Hepatocyte (in vitro differentiated cells): ENCODE measurements at regions not wholly inside any gene's neighbourhood (a gene's known extent, or its start where the extent isn't known, plus 50 kb on each side); places are given as distances from the start of the nearest gene placed in this dataset.

Experiments used
- DNase-seq: peaks from one replicate; pipeline ENCODE4 v3.0.0-alpha.2; 2016; ENCODE audit warnings: low spot score
- H2AFZ ChIP-seq: fragments of 200-600 bp; sonication (generic); 2 replicates; pipeline ENCODE4 v1.6.0; 2016; ENCODE audit warnings: antibody characterized with exemption, mild to moderate bottlenecking
- H3K27ac ChIP-seq: fragments of 200-600 bp; sonication (generic); 2 replicates; pipeline ENCODE4 v1.5.1; 2016; ENCODE audit warnings: mild to moderate bottlenecking
- H3K27me3 ChIP-seq: fragments of 200-600 bp; sonication (generic); 2 replicates; pipeline ENCODE4 v1.6.1; 2016
- H3K36me3 ChIP-seq: fragments of 200-600 bp; sonication (generic); replicated peaks from 2 replicates; pipeline ENCODE4 v1.5.1; 2016; ENCODE audit warnings: low read depth; ENCODE audit not compliant: insufficient read depth
- H3K4me1 ChIP-seq: fragments of 200-600 bp; sonication (generic); 2 replicates; pipeline ENCODE4 v1.5.1; 2016; ENCODE audit warnings: mild to moderate bottlenecking, moderate library complexity; ENCODE audit not compliant: insufficient read depth
- H3K4me2 ChIP-seq: fragments of 200-600 bp; sonication (generic); 2 replicates; pipeline ENCODE4 v1.6.0; 2016
- H3K4me3 ChIP-seq: fragments of 200-600 bp; sonication (generic); 2 replicates; pipeline ENCODE4 v1.5.1; 2016; ENCODE audit warnings: mild to moderate bottlenecking
- H3K79me2 ChIP-seq: fragments of 200-600 bp; sonication (generic); 2 replicates; pipeline ENCODE4 v1.6.0; 2017; ENCODE audit warnings: mild to moderate bottlenecking
- H3K9me2 ChIP-seq: fragments of 200-600 bp; sonication (generic); replicated peaks from 2 replicates; pipeline ENCODE4 v1.6.0; 2017; ENCODE audit warnings: mild to moderate bottlenecking; ENCODE audit not compliant: insufficient read depth
- H3K9me3 ChIP-seq: fragments of 200-600 bp; sonication (generic); 2 replicates; pipeline ENCODE4 v1.5.1; 2016; ENCODE audit warnings: low read depth, mild to moderate bottlenecking
- H4K20me1 ChIP-seq: fragments of 200-600 bp; sonication (generic); 2 replicates; pipeline ENCODE4 v1.6.0; 2016; ENCODE audit warnings: mild to moderate bottlenecking; ENCODE audit not compliant: insufficient read depth, poor library complexity, severe bottlenecking
- EZH2 ChIP-seq: fragments of 200-600 bp; sonication (generic); IDR thresholded peaks from 2 replicates; pipeline ENCODE4 v1.6.1; 2016; ENCODE audit warnings: antibody characterized with exemption, mild to moderate bottlenecking, borderline replicate concordance
- EZH2phosphoT487 ChIP-seq: fragments of 200-600 bp; sonication (generic); IDR thresholded peaks from one replicate; pipeline ENCODE4 v1.6.1; 2018; ENCODE audit warnings: antibody characterized with exemption, mild to moderate bottlenecking, low read depth, moderate library complexity; ENCODE audit not compliant: unreplicated experiment, severe bottlenecking
- WGBS: methylation state at CpG from one replicate; pipeline ENCODE4 v1.1.6; 2016; ENCODE audit warnings: low lambda C conversion rate; ENCODE audit errors: missing lambda C conversion rate; 5-methylcytosine and 5-hydroxymethylcytosine counted together
- TF ChIP-seq, protein P1 (sequence below): fragments of 200-600 bp; sonication (generic); IDR thresholded peaks from 2 replicates; pipeline ENCODE4 v1.5.1; 2016; ENCODE audit warnings: antibody characterized with exemption, mild to moderate bottlenecking; ENCODE audit not compliant: poor library complexity

DNA sequence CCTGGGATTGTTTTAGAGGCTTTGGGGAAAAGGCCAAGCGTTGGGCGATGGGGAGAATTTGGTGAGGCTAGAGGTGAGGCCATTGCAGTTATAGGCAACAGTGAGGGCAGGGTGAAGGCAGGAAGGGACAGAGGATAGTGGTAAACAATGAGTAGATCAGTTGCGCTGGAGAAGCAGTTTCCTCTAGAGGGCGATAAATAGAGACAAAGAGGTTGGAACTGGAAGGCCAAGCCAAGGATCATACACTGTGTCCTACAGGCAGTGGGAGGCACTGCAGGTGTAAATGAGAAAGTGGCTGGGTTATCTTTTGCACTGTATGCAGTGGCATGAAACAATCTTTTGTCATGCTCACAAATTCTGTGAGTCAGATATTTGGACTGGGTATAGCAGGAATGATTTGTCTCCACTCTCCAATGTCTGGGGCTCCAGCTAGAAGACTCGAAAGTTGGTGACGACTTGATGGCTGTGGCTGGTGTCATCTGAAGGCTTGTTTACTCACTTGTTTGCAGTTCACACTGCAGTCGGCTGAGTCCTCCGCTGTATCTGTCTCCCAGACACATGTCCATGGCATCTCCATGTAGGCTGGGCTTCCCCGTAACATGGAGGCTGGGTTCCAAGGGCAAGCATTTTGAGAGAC is 82.1 kb downstream of the TNP1 start:
- TF ChIP-seq, protein P1, sequence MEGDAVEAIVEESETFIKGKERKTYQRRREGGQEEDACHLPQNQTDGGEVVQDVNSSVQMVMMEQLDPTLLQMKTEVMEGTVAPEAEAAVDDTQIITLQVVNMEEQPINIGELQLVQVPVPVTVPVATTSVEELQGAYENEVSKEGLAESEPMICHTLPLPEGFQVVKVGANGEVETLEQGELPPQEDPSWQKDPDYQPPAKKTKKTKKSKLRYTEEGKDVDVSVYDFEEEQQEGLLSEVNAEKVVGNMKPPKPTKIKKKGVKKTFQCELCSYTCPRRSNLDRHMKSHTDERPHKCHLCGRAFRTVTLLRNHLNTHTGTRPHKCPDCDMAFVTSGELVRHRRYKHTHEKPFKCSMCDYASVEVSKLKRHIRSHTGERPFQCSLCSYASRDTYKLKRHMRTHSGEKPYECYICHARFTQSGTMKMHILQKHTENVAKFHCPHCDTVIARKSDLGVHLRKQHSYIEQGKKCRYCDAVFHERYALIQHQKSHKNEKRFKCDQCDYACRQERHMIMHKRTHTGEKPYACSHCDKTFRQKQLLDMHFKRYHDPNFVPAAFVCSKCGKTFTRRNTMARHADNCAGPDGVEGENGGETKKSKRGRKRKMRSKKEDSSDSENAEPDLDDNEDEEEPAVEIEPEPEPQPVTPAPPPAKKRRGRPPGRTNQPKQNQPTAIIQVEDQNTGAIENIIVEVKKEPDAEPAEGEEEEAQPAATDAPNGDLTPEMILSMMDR = peak; percentile 49
- TF ChIP-seq EZH2phosphoT487 = no peak
- Histone ChIP-seq H3K36me3 (no peaks in the 10 kb centered on the region), H3K27me3 (no peaks in the 10 kb centered on the region), H2AFZ (no peak overlapping the region), H3K4me2 (no peak overlapping the region), H4K20me1 (no peaks in the 10 kb centered on the region), H3K4me1 (peaks cover 4% of the 10 kb centered on the region), H3K9me2 (no peaks in the 10 kb centered on the region), H3K9me3 (no peaks in the 10 kb centered on the region), H3K27ac (no peak overlapping the region), H3K4me3 (no peak overlapping the region), H3K79me2 (no peaks in the 10 kb centered on the region)
- peak; percentile 73 for DNase-seq
- 77% methylated on average over 9 of the region's 9 CpGs for WGBS

DNA sequence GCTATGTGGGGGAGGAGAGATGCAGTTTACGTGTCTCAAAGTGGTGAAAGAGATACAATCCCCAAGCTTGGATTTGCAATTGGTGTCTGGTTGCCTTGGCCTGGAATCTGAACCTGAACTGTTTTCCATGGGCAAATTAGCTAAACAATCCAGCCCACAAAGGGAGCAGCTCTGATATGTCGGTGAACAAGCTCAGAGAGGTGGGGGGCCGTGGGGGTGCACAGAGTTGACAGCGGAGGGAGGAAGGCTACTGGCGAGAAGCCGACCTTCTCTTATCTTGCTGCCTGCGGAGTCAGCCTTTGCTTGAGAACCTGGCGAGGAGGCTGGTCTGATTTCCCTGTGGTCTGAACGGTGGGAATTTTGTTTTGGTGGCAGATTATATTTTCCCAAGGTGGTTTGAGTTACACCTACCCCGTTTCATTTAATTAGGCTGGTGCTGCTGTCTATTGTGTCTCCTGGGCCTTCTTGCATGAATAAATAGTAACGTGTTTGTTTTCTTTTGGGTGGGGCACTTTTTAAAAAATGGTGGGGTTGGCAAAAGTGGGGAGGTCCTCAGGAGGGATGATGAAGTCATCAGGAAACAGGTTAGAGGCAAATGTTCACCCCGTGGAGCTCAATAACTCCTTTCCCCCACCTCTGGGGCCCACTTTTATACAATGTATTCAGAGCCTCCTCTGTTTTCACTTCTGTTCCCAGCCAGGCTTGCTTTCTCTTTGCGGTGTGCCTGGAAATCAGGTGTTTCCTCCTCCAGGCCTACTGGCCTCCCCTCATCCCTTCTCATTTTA is 80.9 kb upstream of the IGFBP5 start:
- no peaks in the 10 kb centered on the region for H3K9me2 ChIP-seq
- no peak for DNase-seq
- no peaks in the 10 kb centered on the region for H3K4me1 ChIP-seq
- no peaks in the 10 kb centered on the region for H3K79me2 ChIP-seq
- no peak for TF ChIP-seq EZH2
- peak overlapping the region; percentile 26 for H3K27ac ChIP-seq
- H4K20me1 ChIP-seq = no peaks in the 10 kb centered on the region
- H2AFZ ChIP-seq = no peak overlapping the region
- H3K36me3 ChIP-seq = no peaks in the 10 kb centered on the region
- H3K9me3 ChIP-seq = no peaks in the 10 kb centered on the region
- 65% methylated on average over 13 of the region's 13 CpGs for WGBS
- no peak overlapping the region for H3K4me3 ChIP-seq
- no peak overlapping the region for H3K4me2 ChIP-seq
- H3K27me3 ChIP-seq = no peaks in the 10 kb centered on the region

DNA sequence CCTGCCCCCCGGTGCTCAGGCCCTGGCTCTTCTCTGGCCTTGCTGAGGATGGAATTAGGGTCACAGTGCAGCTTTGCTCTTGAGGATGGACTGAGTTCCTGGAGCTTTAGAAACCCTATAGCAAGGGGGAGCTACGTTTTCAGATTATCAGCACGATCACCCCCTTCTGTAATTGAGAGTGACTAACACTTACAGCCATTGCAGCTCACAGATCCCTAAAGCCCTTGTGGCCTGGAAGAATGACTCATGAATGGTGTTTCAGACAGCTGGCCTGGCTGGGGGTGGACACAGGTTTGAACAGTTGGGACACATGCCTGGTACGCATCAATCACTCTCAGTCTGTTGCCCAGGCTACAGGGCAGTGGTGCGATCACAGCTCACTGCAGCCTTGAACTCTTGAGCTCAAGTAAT is 79.7 kb upstream of the IGFBP5 start:
- TF ChIP-seq, protein P1 = no peak
- TF ChIP-seq EZH2 (no peak), EZH2phosphoT487 (no peak)
- peak; percentile 77 for DNase-seq
- Histone ChIP-seq H3K36me3 (no peaks in the 10 kb centered on the region), H2AFZ (no peak overlapping the region), H3K4me3 (no peak overlapping the region), H3K4me1 (no peaks in the 10 kb centered on the region), H3K9me2 (no peaks in the 10 kb centered on the region), H3K4me2 (no peak overlapping the region), H3K27me3 (no peaks in the 10 kb centered on the region), H4K20me1 (no peaks in the 10 kb centered on the region), H3K79me2 (no peaks in the 10 kb centered on the region), H3K9me3 (no peaks in the 10 kb centered on the region), H3K27ac (peak overlapping the region; percentile 48)
- 64% methylated on average over 5 of the region's 5 CpGs for WGBS

DNA sequence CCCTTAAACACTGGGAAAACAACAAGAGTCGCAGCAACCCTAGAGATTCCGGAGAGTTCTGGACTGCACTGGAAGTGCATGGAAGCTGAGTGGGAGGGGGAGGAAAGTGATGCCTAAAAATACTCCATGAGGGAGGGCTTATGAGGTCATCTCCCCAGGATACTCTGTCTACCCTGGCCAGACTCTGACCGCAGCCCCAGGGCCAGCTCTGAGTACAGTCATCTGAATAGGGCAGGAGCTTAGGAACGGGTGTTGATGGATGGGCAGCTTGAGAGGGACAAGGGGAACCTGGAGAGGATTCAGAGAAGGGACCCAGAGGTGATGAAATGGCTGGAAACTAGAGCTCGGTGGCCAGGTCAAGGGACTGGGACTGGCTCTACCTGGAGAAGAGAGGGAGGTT is 79.3 kb upstream of the IGFBP5 start:
- peak overlapping the region; percentile 48 for H3K27ac ChIP-seq

More for the DNA sequence above, 79.3 kb upstream of the IGFBP5 start:
- Histone ChIP-seq H4K20me1 (no peaks in the 10 kb centered on the region), H3K36me3 (no peaks in the 10 kb centered on the region), H3K9me3 (no peaks in the 10 kb centered on the region), H3K4me3 (no peak overlapping the region), H3K4me1 (no peaks in the 10 kb centered on the region), H2AFZ (no peak overlapping the region), H3K4me2 (no peak overlapping the region), H3K9me2 (no peaks in the 10 kb centered on the region), H3K27me3 (no peaks in the 10 kb centered on the region), H3K79me2 (no peaks in the 10 kb centered on the region)
- TF ChIP-seq, protein P1 = no peak
- no peak for TF ChIP-seq EZH2phosphoT487
- DNase-seq = peak; percentile 23
- WGBS = 76% methylated on average over 5 of the region's 5 CpGs
